ENCODE measurements at regions not wholly inside any gene's neighbourhood (a gene's known extent, or its start where the extent isn't known, plus 50 kb on each side); places are given as distances from the start of the nearest gene placed in this dataset.

DNA sequence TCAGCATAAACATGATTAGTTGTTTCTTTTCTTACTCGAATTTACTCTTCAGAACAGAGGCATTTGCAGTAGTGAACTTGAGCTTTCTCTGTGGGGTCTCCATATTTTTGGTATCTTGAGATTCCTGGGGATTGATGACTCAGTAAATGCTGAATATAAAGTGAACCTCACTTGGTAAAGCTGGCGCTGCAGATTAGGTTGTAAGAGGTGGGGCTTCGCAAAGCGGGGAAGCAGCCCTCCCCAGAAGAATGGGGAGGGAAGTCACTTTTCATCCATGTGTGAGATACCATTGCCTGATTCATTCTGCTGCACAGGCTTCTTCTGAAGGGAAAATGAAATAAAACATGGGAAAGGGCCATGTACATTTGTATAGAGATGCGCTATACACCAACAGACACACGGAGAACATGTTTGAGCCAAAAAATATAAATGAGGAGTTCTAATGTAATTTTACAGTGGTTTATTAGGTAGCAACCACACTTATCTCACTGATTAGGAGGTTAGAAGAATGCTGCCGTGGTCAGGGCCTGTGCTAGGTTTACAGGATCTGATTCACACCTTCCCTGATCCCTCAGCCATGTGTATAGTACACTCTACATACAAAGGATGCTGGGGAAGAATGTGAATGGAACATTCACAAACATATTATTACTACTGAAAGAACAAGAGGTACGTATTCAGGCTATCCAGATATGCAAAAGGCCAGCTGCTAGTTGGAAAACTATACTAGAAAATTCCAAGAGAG lies 63.5 kb downstream of the DNTTIP2 start:
- no peak for DNase-seq

DNA sequence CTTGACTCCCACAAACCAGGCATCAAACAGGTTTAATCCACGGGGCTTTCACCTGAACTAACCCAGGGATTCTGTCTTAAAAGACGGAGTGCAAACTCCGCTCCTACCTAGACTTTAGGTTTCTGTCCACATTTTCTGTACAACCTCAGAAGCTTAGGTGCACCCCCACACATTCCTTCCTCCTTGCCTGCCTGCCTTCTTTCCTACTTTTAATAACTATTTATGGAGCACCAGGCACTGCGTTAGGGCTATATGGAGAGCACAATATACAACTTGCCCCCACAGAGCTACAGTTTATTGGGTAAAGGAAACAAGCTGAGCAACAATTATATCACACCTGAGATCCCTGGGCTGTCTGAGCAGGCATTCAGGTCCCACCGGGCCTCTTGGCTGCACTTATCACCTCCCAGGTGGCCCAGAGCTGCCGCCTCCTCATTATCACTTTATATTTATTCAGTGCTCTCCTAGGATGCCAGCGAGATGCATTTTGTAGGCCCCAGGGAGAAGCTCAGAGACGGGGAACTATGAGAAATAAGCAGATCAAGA lies 64.1 kb downstream of the DNTTIP2 start:
- no peak for DNase-seq

DNA sequence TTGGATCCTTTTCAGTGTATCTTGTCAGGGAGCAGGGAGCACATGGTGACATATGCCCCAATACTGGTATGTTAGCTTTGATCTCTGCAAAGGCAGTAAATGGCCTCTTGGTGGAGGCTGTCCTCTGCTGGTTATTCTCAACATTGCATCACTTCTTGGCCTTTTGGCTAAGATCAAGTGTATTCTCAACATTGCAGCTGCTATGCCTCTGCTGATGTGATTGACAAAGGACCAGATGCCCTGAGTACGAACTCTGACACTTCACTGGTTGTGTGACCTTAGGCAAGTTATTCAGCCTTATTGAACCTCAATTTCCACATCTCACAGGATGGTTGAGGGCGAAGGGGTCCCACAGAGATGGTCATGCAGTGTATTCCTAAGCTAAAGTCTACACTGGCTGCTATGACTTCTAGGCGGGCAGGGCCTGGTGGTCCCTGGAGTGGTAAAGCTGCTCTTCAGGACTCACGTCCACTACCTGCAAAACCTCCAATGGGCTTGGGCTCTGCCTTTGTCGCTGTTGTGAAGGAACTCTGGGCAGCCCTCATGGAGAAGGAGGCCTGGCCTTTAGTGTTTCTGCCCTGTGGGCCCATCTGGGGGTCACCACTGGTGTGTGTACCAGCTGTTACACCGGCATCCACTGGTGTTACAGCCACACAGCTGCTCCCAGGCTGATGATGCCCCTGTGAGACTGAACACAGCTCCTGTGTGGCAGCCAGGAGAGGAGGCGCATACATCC lies 64.8 kb downstream of the DNTTIP2 start:
- DNase-seq: peak; percentile 94

DNA sequence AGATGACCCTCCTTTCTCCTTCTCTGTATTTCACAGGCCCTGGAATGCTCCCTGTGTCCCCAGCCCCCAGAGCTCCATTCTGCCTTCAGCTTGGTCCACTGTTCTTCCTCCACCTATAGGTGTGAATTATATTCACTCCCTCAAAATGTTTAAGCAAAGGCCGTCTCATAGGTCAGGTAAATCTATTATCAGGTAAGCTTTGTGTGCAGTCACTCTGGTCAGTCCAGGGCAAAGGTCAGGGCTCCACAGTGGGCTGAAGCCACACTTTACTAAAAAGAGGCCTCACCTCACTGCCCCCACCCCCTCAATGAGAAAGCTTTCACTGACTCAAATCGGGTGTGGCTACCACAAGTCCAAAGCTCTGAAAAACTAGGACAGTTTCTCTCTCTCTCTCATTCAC lies 65.9 kb downstream of the DNTTIP2 start:
- no peak for DNase-seq

DNA sequence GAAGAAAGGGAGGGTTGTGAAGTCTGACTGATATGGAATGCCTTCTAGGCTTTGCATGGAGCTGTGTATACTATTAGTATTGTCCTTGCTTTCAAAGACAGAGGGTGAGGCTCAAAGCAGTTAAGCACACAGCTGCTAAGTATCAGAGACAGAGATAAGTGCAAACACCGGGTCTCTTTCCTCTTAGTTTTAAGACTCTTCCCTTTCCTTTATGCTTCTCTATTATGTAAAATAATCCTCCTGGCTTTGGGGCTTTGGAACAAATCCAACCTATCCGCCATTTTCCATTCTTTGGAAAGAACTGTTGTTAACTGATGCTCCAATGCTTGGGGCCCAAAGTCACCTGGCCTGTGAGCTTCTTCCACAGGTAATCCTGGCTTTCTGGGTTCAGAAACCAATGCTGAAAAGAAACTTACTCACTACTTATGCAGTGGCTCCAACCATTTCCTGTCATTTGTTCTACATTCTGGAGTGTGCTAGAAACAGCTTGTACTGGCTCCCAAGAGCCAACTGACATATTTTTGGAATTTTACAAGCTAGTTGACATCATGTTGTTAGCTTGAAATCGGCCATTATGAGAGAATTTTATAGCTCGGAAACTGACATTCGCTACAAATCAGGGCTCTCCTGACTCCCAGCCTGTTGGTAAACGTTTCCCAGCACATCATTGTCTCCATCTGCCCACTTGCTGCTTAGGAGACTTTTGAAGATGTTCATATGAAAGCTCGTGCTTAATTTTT lies 67.5 kb downstream of the DNTTIP2 start:
- no peak for DNase-seq

DNA sequence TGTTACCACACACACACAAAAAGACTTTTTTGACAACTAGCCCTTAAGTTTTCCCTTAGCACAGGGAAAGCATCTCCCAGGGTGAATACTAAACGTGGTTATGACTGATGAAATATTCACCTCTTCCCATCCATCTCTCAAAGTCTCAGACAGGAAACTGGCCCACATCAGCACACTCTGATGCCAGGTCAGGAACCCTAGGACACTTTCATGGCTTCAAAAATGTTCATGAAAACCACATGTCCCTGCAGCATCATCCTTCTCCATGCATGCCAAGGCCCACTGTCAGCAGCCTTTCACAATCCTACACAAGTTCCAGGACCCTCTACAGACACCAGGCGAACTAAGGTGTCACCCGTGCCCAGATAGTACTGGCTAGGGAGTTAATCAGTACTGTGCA lies 68.7 kb downstream of the DNTTIP2 start:
- no peak for DNase-seq

DNA sequence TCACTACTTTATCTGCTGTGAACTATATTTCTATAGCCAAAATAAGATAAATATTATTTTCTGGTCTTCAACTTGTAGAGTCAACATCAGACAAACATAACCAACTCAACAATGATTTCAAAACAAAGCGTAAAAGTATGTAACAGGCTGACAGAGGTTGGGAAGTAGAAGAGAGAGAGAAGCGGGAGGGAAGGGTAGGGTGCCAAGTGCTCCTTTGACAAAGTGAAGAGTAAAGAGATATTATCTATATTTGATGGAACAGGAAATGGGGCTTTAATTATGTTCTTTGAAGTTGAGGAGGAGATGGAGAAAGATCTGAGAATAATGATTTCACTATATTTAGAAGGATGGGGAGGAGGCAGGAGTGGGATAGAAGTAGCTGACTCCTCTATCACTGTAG lies 70.1 kb downstream of the DNTTIP2 start:
- DNase-seq: no peak

DNA sequence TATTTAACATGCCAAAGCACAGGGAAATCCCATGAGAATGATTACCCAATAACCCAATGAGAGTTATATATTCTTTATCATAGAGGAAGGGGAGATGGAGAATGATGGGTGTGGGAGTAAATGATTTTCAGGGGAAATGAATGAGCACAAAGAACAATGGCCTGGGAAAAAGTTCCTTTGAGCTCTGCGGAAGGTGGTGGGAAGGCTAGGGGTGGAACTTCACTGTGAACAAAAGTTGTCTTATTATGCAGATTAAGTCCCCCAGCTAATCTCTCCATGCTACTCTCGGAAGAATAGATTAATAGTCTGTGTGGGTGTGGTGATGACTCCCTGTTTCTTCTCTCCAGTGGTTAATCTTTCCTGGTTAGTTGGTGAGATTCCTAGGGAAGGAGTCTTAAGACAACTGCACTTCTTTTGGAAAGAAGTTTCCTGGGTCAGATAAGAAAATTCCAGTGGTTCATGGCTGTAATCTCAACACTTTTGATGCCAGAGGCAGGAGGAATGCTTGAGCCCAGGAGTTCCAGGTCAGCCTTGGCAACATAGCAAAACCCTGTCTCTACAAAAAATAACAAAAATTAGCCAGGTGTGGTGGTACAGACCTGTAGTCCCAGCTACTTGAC lies 71.6 kb downstream of the DNTTIP2 start:
- no peak for DNase-seq

DNA sequence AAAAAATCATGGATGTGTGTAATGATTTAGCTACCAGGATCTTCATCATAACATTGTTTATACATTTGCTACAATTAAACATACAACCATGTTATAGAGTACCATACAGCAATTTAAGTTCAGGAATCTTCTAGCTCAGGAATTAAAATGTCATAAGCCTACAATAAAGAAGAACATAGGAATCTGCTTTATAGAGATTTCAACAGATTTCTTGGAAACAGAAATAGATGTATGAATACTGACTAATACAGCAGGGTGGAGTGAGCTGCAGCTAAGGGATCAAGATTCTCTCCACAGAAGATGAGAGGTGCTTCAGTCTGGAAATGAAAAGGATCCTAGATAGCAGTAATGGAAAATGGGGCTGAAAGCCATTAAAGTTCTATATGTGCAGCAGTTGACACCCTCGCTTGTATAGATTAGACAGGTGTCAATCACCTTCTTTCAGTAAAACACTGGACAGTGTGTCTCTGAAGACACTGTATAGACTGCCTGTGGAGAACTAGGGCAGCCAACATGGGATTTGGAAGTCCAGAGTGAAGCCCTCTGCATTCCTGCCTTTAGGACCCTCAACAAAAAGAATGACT lies 73.9 kb downstream of the DNTTIP2 start:
- no peak for DNase-seq

DNA sequence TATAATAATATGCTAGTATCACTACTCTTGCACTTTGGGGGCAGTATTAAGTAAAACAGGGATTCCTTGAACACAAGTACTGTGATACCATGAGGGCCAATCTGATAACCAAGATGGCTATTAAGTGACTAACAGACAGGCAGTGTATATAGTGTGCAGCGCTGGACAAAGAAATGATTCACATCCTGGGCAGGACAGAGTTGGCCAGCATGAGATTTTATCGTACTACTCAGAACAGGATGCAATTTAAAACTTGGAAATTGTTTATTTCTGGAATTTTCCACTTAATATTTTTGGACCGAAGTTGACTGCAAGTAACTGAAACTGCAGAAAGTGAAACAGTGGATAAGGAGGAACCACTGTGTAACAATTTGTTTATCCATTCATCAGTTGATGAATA lies 74.6 kb downstream of the DNTTIP2 start:
- no peak for DNase-seq

DNA sequence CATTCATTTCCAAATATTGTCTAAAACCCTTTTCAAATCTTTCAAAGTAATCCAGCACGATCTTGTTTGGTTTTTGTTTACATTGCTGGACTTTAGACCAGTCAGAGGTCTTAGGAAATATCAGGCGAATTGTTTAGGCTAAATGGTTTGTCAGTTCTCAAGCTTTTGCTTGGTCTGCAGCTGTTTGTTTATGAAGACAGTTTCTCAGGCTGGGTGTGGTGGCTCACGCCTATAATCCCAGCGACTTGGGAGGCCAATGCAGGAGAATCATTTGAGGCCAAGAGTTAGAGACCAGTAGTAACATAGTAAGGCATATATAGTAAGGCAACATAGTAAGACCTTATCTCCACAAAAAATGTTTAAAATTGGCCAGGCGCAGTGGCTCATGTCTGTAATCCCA lies 77.5 kb downstream of the DNTTIP2 start:
- no peak for DNase-seq

DNA sequence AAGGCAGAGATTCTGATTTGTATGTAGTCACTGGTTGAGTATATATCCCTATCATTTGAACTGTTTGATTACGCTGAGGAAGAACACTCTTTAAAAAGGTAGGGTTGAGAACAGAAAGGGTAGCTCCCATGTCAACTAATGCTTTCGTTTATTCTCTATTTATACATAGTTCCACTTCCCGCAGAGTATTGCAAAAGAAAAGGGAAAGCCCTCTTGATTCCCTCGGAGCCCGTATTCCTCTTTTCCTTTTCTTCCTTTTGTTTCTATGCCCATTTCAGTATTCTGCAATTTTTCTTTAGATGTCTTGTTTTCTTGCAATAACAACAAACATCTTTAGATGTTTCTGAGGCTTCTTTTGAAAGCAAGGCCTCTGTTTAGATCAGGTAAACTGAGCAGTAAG lies 78.2 kb downstream of the DNTTIP2 start:
- DNase-seq: no peak

DNA sequence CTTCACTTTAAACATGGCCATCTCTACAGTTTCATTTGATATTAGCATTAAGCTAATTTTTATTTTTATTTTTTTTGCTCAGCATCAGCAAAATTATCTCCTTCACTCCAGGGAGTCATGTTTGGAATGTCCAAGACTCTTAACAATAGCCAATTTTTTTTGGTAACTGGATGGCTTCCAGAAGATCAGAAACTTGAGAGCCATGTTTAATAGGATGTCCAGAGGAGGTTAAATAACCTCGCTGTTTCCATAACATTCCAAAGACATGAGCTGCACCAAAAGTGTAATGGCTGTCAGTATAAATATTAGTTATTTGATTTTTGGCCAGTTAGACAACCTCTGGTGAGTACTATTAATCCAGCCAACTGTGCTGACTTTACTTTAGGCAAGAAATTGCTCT lies 80.7 kb downstream of the DNTTIP2 start:
- DNase-seq: no peak

DNA sequence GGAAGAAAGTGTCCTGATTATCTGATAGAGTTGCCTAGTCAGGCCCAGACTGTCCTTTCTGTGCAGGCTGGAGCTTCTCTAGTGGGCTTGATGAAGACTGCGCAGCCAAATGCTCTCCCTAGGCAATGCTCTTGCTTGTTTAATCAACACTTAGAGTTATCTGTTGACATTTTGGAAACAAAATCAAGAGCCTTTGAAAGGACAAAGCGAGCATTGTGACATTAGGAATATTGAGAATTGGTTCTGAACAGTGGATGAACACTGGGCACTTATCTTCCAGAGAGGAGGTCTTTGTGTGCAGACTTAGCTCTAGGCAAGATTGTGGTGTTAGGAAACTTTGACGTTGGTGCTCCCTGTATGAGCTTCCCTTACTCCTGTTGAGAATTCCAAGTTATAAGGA lies 94.5 kb downstream of the DNTTIP2 start:
- DNase-seq: no peak

DNA sequence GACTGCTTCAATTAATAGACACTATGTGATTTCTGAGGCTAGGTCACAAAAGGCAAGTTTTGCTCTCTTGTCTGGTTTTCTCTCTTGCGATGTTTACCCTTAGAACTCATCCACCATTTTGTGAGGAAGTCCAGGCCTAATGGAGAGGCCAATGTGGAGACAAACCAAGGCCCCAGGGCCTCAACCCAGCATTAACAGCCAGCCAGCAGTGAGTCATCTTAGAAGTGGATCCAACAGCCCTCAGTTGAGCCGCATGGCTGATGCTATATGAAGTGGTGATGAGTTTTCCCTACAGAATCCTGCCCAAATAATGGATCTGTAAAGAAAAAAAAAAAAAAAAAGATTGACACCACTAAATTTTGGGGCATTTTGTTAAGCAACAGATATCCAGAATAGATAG lies 95.1 kb downstream of the DNTTIP2 start:
- no peak for DNase-seq

DNA sequence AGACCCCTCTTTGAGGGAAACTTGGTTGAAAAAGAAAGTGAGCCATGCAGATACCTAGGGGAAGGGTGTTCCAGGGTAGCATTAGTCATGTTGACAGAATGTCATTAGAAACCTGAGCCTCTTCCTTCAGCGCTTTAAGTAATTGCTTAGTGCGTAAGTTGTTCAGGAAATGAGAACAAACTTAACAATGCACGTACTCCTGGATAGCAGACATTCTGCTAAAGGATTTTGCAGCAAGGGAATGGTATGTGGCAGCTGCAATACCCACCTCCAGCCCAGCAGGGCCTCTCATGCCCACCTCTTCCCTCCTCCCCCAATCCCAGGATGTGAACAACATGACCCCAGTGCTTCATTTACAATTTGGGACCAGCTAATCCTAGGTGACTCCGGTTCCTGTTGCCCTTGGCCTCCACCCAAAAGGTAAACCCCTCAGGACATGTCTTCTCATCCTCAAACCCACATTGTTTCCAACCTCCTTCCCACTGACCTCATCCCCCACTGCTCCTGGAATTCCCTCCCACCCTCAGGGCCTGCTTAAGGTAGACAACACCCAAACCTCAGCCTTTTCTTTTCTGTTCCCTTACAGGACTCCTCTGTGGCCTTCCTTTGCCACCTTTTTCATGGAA lies 98.0 kb upstream of the BCAR3 start:
- DNase-seq: peak; percentile 39

DNA sequence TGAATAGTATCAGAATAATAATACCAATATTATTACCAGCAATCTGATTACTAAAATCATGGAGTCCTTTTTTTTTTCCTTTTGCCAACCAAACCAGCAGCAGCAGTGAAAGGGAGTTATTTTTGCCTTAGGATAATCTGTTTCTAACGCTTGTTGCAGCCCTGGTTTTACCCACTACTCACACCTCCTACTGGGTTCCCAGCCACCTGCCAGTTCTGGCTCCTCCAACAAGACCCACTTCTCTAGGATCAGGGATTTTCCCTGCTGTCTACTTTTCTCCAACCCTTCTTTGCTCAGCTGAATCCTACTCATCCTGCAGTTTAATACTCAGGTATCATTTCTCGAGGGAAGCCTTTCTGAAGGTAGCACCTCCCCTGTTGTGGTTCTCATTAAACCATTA lies 96.8 kb upstream of the BCAR3 start:
- no peak for DNase-seq

DNA sequence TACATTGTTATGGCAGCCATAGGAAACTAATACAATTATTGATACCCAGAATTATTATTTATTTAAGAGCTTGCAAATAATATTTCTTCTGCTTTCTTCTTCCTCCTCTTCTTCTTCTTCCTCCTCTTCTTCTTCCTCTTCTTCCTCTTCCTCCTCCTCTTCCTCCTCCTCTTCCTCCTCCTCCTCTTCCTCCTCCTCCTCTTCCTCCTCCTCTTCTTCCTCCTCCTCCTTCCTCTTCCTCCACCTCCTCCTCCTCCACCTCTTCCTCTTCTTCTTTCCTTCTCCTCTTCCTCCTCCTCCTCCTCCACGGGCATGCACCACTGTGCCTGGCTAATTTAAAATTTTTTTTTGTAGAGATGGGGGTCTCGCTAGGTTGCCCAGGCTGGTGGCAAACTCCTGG lies 95.6 kb upstream of the BCAR3 start:
- DNase-seq: no peak

DNA sequence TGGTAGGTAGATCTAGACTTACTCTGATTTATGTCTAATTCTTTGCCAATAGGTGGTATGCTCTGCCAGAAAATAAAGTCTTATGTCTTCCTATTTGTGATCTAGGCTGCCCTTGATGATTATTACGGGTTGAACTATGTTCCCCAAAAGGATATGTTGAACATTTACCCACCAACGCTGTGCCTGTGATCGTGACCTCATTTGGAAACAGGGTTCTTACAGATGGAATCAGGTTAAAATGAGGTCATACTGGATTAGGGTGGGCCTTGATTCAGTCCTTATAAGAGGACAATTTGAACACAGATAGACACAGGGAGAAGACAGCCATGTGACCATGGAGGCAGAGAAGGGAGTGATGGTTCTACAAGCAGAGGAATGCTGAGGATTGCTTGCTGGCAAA lies 95.1 kb upstream of the BCAR3 start:
- DNase-seq: no peak

DNA sequence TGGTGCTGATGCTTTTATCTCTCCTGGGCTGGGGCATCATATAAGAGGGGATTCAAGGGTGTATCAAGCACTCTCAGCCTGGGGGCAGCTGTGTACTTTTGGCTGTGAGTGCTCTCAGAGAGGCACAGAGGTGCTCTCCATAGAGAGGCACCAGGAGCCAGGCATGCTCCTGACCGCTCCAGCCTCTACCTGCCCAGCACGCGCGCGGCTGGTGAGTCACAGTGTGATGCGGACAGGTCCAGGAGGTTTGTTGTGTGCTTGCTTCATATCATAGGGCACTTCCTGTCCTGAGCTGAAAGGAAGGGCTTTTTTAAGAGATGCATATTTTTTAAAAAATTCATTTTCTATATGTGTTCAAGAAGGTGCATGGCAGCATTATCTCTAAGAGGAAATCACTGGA lies 93.6 kb upstream of the BCAR3 start:
- peak; percentile 97 for DNase-seq

DNA sequence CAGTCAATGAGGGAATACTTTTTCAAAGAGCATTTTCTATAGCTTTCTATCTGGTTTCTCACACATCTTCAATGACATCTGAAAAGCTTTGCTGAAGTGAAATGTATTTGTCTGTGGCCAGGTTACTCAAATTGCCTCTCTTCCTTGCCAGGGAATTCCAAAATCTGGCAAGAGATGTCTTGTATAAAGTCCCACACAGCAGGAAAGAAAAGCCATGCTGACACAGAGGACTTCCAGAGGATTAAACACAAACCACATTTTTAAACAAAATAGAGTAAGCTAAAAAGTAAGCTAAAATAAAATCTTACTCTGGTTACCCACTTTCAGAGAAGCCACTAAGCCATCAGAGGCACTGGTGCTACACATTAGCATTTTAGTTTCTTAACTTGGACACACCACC lies 93.1 kb upstream of the BCAR3 start:
- DNase-seq: no peak

DNA sequence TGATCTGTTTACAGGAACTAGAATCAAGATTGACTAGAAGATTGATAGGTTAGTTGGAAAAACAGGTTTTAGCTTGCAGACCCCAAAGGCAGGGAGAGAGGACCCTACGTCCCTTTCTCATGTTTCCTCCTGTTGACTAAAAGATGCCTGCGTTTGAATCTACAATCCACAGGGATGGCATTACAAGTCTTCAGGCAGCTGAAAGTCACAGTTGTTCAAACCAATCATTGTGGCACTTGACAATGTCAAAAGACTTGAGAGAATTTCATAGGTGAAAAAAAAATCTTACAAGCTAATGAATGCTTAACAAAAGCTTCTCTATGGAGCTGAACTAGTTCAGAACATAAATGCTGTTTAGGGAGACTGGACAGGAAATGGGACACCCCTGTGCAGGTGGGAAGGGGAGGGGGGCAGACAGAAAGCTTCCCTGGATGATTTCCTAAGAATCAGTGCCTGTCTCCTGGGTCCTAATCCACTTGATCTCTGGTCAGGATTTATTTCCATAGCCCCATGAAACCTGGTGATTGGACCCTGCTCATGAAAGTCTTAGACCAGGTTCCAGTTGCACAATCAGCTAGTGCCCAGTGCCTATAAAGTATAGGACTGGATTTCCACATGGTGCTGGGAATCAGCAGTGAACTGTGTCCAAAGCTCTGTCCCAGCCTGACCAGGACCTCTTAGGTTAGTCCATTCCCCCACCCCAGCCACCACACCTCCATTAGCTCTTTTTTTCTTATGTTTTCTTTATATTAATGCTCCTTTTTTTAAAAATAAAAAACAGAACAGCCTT lies 91.6 kb upstream of the BCAR3 start:
- DNase-seq: no peak

Measured in DMS53 (cell line).